ENCODE measurements at regions not wholly inside any gene's neighbourhood (a gene's known extent, or its start where the extent isn't known, plus 50 kb on each side); places are given as distances from the start of the nearest gene placed in this dataset.

GRCh38 chr3:11944052-11944673 lies 60.0 kb upstream of the SYN2 start:
- Mint-ChIP-seq H3K4me1 (no peaks in the 10 kb centered on the region), H3K36me3 (no peaks in the 10 kb centered on the region), H3K27ac (no peak overlapping the region), H3K9me3 (peaks cover 0 to 13% (median 1%) of the 10 kb centered on the region in 6 donors), H3K4me3 (no peak overlapping the region), H3K27me3 (ENCODE audit: low read depth in 3 of 3) (no peaks in the 10 kb centered on the region)
- no peak for DNase-seq

GRCh38 chr3:11948331-11948730 lies 55.9 kb upstream of the SYN2 start:
- no peak for DNase-seq
- H3K36me3 Mint-ChIP-seq: no peaks in the 10 kb centered on the region
- no peak overlapping the region for H3K27ac Mint-ChIP-seq
- peaks cover 0 to 2% (median 0%) of the 10 kb centered on the region in 3 donors for H3K27me3 Mint-ChIP-seq (ENCODE audit: low read depth in 3 of 3)
- no peaks in the 10 kb centered on the region for H3K4me1 Mint-ChIP-seq
- no peak overlapping the region for H3K4me3 Mint-ChIP-seq
- H3K9me3 Mint-ChIP-seq: peaks cover 0 to 13% (median 1%) of the 10 kb centered on the region in 6 donors

- Mint-ChIP-seq H3K27ac (no peak overlapping the region), H3K27me3 (ENCODE audit: low read depth in 3 of 3) (peaks cover 0 to 2% (median 0%) of the 10 kb centered on the region in 3 donors), H3K9me3 (peaks cover 0 to 13% (median 1%) of the 10 kb centered on the region in 6 donors), H3K4me3 (no peak overlapping the region), H3K4me1 (no peaks in the 10 kb centered on the region), H3K36me3 (no peaks in the 10 kb centered on the region)
- DNase-seq: no peak
These were observed 55.3 kb upstream of the SYN2 start for GRCh38 chr3:11948866-11949265.

- Mint-ChIP-seq H3K4me1 (no peaks in the 10 kb centered on the region), H3K27me3 (ENCODE audit: low read depth in 3 of 3) (peaks cover 0 to 2% (median 1%) of the 10 kb centered on the region in 3 donors), H3K27ac (no peak overlapping the region), H3K36me3 (no peaks in the 10 kb centered on the region), H3K9me3 (peaks cover 0 to 13% (median 1%) of the 10 kb centered on the region in 6 donors), H3K4me3 (no peak overlapping the region)
- DNase-seq: no peak
These were observed 54.8 kb upstream of the SYN2 start for GRCh38 chr3:11949351-11949750.

- H3K36me3 Mint-ChIP-seq: no peaks in the 10 kb centered on the region
- no peaks in the 10 kb centered on the region for H3K4me1 Mint-ChIP-seq
- H3K9me3 Mint-ChIP-seq: peaks cover 0 to 5% (median 0%) of the 10 kb centered on the region in 6 donors
- H3K4me3 Mint-ChIP-seq: no peak overlapping the region
- H3K27ac Mint-ChIP-seq: no peak overlapping the region
- peaks cover 0 to 2% (median 2%) of the 10 kb centered on the region in 3 donors for H3K27me3 Mint-ChIP-seq (ENCODE audit: low read depth in 3 of 3)
- no peak for DNase-seq
These were observed 53.6 kb upstream of the SYN2 start for GRCh38 chr3:11950576-11950975.

- peaks cover 0 to 4% (median 2%) of the 10 kb centered on the region in 3 donors for H3K27me3 Mint-ChIP-seq (ENCODE audit: low read depth in 3 of 3)
- H3K36me3 Mint-ChIP-seq: no peaks in the 10 kb centered on the region
- no peak overlapping the region for H3K27ac Mint-ChIP-seq
- no peak for DNase-seq
- no peaks in the 10 kb centered on the region for H3K4me1 Mint-ChIP-seq
- H3K9me3 Mint-ChIP-seq: peaks cover 0 to 2% (median 0%) of the 10 kb centered on the region in 6 donors
- no peak overlapping the region for H3K4me3 Mint-ChIP-seq
These were observed 50.8 kb upstream of the SYN2 start for GRCh38 chr3:11953350-11953749.

- peaks cover 0 to 2% (median 0%) of the 10 kb centered on the region in 6 donors for H3K9me3 Mint-ChIP-seq
- H3K4me3 Mint-ChIP-seq: no peak overlapping the region
- H3K27me3 Mint-ChIP-seq (ENCODE audit: low read depth in 3 of 3): peaks cover 0 to 4% (median 2%) of the 10 kb centered on the region in 3 donors
- H3K36me3 Mint-ChIP-seq: no peaks in the 10 kb centered on the region
- DNase-seq: no peak
- H3K27ac Mint-ChIP-seq: no peak overlapping the region
- H3K4me1 Mint-ChIP-seq: no peaks in the 10 kb centered on the region
These were observed 50.4 kb upstream of the SYN2 start for GRCh38 chr3:11953778-11954177.

- no peak overlapping the region for H3K4me3 Mint-ChIP-seq
These were observed 49.8 kb upstream of the SYN2 start for GRCh38 chr3:11954312-11954934.

More at GRCh38 chr3:11954312-11954934, 49.8 kb upstream of the SYN2 start:
- Mint-ChIP-seq H3K9me3 (peaks cover 0 to 2% (median 0%) of the 10 kb centered on the region in 6 donors), H3K4me1 (no peaks in the 10 kb centered on the region), H3K36me3 (no peaks in the 10 kb centered on the region), H3K27me3 (ENCODE audit: low read depth in 3 of 3) (peaks cover 0 to 4% (median 2%) of the 10 kb centered on the region in 3 donors), H3K27ac (no peak overlapping the region)
- no peak for DNase-seq
